ENCODE measurements at regions not wholly inside any gene's neighbourhood (a gene's known extent, or its start where the extent isn't known, plus 50 kb on each side); places are given as distances from the start of the nearest gene placed in this dataset.
"Not testable (repeated sequence)": the region's sequence is repeated elsewhere in the genome, so short reads cannot be mapped to it uniquely, and the experiment has no call there.

DNA sequence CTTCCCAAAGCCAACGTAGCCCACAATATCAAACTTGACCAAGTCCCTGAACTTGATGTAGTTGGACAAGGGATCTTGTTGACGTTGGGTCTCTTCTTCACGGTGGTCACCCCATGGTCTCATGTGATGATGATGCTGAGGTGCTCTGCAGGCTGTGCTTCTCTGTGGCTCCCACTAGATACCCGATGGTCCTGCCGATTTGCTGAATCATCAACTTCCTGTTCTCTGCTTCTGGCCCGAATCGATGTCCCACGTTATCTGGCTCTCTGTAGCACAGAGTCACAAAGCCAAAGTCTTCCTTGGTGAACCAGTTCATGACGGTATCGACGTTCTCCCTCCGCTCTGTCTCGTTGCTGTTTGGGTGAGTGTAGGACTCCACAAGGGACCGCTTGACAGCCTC lies 201.0 kb downstream of the ADRA2C start:
- not testable (repeated sequence) for DNase-seq

DNA sequence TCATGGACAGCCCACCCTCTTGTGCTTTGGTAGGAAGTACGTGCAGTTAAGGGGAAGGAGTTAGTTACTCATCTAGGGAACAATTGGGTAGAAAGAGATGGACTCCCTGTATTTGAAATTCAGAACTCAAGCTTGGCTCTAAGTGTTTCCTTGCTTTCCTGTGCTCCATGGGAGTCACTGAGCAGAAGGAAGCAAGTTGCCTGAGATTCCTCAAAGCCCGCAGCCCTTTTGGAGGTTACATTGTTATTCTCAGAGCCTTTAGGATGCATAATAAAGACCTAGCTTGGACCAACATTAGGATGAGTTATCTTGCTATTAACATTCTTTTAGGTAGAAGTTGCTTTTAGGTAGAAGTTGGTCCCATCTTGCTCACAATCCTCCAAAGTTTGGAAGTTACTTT lies 206.4 kb downstream of the ADRA2C start:
- not testable (repeated sequence) for DNase-seq

DNA sequence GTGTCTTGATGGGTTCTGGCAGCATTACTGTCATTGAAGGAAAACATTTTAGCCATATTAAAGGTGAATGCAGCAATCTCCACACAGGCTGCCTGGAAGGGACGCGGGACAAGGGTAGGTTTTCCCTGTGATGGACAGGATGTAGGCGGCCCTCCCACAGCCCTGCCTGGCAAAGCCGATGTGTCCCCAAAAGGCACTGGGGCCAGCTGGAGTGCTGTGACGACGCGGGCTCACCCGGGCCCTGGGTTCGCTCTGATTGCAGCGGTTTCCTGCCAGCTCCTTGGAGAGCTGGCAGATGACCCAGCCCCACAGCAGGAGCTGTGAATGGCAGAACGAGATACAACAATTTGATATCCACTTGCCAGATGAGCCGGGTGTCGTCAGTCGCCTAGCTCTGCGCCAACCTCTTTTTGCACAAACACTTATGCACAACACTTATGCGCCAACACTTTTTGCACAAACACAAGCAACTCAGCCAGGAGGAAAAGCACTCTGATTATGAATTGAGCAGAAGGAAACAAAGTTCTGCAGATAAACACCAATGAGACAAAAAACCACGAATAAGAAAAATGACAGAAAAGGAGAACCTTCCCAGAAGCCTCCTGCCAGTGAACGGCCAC lies 207.5 kb downstream of the ADRA2C start:
- not testable (repeated sequence) for DNase-seq

DNA sequence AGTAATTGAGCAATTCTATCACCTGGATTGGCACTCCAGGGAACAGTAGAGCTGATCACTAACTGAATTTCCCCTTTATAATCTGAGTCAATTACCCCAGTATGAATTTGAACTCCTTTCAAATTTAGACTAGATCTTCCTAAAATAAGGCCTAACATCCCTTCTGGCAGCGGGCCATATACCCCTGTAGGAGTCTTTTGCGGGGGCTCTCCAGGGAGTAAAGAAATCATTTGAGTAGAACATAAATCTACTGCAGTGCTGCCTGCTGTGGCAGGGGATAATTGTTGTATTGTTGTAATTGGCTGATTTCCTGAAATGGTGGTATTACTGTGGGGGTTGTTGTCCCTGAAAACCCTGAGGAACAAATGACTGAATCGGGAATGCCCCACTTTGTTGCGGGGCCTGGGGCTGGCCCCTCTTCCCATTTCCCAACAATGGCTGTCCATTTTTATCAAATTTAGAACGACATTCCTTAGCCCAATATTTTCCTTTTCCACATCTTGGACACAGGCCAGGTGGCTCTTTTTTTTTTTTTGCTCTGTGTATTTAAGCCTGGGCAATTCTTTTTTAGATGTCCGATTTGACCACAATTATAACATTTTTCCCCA lies 217.4 kb downstream of the ADRA2C start:
- peak; percentile 16 for DNase-seq

DNA sequence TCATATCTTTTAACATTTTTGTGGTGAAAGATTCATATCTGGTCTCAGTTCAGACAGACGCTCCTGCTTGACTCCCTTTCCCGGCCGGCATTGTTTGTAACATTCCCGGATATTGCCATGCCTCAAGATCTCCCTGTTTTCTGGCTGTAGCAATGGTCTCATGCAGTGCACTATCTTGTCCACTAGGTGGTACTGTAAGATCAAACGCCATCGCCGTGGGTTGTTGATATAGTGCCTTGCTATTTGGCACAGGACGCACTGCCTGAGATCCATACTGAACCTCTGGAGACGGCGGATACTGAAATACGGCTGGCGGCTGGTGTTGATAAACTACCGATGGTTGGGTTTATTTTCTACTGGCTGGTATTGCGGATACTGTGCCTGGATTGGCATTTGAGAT lies 218.6 kb downstream of the ADRA2C start:
- not testable (repeated sequence) for DNase-seq

DNA sequence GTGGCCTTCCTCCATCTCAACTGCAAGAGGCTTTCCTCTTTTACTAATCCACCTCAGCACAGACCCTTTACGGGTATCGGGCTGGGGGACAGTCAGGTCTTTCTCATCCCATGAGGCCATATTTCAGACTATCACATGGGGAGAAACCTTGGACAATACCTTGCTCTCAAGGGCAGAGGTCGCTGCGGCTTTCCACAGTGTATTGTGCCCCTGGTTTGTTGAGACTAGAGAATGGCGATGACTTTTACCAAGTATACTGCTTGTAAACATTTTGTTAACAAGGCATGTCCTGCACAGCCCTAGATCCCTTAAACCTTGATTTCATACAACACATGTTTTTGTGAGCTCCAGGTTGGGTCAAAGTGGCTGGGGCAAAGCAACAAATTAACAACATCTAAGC lies 220.2 kb downstream of the ADRA2C start:
- not testable (repeated sequence) for DNase-seq

DNA sequence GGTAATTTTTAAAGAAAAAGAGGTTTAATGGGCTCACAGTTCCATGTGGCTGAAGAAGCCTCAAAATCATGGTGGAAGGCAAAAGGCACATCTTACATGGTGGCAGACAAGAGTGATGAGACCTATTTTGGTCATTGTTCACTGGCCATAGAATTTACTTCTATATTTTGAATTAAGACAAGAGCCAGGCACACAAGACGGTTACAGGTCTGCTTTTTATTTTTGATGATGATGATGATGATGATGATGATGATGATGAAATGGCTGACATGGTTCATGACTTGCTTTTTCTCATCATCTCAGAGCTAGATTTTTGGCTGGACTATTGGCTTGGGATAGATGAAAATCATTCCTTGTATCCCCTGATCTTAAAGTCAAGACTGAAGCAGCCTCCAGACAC lies 229.3 kb downstream of the OTOP1 start:
- DNase-seq: not testable (repeated sequence)

DNA sequence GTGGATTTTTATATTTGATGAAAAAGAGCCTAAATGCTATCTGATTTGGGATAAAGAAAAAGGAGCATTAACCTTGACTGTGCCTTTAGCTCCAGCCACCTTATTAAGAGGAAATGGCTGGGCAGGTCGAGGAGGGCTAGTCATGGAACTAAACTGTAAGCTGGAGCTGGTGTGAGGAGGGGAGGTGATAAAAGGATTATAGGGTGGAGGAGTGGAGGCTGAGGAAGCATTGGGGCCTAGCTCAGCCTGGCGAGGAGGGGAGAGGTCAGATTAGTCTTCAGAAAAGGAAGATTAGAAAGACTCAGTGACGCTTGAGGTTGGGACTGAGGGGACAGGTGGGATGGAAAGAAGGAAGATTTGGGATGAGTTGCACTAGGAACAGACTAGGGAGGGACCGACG lies 222.7 kb downstream of the OTOP1 start:
- DNase-seq: peak; percentile 79

DNA sequence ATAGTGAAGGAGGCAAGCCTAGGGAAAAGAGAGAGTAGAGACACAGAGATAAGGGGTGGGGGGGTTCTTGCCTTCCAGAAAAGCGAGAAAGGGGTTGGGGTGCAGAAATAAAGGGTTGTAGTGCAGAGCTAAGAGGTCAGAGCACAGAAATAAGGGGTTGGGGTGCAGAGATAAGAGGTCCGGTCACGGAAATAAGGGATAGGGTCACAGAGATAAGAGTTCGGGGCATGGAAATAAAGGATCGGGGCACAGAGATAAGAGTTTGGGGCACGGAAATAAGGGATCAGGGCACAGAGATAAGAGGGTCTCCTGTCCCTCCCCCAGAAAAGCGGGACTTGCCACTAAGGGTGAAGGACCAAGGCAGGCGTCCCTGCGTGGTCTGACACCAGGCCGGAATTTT lies 222.0 kb downstream of the OTOP1 start:
- not testable (repeated sequence) for DNase-seq

DNA sequence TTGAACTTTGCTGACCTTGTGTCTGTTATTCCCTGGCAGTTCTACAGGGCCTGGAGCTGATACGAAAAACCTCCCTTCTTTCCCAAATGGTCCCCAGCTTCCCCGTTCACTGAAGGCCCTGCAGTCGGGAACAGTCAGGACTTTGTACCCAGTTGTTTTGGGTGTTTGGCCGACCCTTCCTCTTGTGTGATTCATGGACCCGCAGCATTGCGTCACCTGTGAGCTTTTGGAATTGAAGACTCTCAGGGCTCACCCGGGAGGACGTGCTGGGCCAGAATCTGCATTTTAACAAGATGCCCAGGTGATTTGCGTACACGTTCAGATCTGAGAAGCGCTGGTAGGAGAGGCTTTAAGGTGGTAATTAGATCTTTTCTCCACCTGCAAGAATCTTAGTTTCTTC lies 220.4 kb downstream of the OTOP1 start:
- DNase-seq: not testable (repeated sequence)

DNA sequence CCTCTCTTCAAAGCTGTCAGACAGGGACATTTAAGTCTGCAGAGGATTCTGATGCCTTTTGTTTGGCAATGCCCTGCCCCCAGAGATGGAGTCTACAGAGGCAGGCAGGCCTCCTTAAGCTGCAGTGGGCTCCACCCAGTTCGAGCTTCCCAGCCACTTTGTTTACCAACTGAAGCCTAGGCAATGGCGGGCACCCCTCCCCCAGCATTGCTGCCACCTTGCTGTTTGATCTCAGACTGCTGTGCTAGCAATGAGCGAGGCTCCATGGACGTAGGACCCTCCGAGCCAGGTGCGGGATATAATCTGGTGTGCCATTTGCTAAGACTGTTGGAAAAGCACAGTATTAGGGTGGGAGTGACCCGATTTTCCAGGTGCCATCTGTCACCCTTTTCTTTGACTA lies 207.7 kb downstream of the OTOP1 start:
- DNase-seq: peak; percentile 81

DNA sequence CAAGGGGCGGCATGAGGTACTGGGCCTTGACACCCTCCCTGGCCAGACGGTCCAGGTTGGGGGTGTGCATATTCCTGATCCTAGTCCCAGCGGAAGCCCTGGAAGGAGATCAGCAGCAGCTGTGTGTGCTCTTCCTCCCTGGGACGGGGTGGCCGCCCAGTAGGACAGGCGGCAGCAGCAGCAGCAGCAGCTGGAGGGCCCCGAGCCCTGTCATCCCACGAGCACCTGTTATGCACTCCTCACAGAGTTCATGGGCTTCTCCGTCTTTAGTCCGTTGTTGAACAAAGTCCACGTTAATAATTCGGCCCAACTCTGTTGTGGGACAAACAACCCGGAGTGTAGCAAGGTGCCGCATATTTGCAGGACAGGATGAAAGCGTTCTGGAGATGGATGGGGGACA lies 205.6 kb downstream of the OTOP1 start:
- not testable (repeated sequence) for DNase-seq

DNA sequence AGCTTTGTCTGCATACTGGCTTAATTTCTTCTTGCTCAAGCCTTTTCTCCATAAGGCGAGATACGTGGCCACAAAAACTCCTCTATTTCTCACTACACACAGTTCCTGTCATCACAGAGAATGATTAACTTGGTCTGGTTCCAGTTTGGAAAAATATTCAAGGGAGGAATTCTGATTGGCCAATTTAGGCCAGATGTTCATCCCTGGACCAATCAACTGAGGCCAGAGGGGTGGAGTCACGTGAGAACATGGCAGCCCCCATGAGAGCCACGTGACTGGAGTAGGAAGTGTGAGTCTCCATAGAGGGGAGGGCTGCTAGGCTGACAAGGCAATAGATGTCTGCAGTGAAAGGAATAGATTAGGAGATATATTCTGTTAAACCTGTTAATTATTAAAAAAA lies 200.0 kb downstream of the OTOP1 start:
- DNase-seq: not testable (repeated sequence)

DNA sequence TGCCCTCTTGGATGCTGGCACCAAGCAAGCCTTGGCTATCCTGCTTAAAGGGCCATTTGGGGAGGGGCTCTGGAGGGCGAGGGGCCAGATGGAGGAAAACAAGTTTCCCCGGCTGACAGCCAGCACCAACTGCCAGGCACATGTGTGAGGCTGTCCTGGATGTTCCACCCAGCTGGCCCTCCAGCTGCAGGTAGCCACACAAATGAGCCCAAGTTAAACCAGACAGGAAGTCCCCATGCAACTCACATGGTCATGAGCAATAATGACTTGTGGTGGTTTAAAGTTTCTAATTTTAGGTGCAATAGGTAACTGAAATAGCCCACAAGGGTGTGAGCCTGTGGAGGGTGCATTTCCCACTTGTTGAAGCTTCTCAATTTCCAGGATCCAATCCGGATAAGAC lies 198.0 kb downstream of the OTOP1 start:
- DNase-seq: not testable (repeated sequence)

DNA sequence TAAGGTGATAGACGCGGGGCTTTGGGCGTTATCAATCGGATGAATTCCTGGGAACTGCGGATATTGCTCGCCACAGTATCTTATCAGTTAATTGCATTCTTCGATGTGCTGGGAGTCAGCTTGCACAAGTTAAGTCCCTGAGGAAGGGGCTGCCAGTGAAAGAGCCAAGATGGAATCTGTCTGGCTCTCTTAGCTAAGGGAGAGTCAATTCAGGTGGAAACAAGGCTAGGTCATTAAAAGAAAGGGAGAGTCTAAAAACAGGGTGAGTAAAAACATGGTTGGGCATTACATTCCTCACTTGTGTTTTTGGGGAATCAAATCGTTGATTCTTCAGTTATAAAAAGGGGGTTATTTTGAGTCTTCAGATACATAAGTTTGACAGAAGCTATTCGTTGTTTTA lies 196.2 kb downstream of the OTOP1 start:
- DNase-seq: not testable (repeated sequence)

DNA sequence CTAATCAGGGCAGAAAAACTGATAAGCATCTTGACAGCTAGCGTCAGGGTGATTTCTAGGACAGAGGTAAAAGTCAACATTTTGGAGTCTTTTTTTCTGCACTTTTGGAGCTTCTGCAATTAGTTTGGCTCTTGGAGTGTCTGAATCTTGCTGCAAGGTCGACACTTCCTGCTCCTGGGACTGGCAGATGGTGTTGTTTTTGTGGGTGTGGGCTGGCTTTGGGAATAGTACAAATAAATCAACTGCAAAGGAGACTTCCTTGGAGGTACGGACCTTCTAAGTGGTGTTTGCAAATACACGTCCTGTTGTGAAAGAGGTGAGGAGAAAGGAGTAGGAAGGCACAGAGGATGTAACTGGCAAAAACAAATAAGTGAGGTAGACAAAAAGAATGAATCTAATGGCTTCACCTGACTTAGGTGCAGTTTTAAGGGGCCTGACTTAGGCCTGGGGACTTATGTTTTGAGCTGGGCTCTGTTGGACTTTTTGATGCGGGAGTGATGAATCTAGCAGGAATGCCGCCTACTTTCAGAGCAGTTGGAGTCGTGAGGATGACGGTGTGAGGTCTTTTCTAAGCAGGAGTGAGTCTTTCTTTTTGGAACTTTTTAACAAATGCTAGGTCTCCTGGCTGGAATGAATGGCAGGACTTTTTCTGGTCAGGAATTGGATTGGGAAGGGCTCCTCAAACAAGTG lies 195.1 kb downstream of the OTOP1 start:
- DNase-seq: not testable (repeated sequence)

DNA sequence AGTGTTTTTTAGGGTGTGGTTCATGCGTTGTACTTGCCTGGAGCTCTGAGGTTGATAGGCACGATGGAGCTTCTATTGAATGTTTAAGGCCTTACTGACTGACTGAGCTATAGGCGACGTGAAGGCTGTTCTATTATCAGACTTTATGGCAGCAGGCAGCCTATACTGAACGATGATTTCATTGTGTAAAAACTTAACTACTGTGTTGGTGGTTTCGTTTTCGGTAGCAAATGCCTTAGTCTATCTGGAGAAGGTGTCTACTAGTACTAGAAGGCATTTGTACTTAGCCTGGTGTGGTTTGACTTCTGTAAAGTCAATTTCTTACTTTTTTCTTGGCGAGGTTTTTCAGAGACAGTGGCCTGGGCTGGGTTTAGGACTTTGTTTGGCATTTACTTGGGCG lies 194.4 kb downstream of the OTOP1 start:
- DNase-seq: not testable (repeated sequence)

DNA sequence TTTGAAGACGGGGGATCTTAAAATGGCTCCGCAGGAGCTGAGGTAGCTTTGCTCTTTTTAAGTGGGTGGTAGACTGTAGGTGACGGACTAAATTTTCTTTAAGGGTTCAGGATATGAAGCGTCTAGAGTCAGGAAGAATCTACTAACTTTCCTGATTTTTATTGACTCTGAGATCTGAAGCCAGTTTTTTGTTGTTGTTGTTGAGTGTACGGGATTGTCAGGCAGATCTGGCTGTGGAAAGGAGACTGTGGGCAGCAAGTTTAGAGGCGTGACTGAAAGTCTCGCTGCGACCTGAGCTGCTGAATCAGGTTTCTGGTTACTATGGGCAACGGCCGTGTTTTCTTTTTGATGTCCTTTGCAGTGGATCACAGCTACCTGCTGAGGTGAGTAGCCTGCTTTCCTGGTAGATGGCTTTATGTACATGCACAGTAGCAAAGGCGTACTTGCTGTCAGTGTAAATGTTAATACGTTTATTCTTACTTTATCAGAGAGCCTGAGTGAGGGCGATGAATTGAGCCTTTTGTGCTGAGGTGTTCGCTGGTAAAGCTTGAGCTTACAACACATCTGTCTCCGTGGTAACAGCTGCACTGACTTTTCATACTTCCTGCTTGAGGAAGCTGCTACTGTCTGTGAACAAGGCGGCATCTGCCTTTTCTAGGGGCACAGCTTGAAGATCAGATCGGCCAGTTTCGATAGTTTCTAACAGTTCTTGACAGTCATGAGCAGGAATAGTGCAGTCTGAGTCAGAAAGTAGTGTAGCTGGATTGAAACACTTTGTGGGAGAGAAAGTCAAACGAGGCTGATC lies 193.7 kb downstream of the OTOP1 start:
- DNase-seq: not testable (repeated sequence)

DNA sequence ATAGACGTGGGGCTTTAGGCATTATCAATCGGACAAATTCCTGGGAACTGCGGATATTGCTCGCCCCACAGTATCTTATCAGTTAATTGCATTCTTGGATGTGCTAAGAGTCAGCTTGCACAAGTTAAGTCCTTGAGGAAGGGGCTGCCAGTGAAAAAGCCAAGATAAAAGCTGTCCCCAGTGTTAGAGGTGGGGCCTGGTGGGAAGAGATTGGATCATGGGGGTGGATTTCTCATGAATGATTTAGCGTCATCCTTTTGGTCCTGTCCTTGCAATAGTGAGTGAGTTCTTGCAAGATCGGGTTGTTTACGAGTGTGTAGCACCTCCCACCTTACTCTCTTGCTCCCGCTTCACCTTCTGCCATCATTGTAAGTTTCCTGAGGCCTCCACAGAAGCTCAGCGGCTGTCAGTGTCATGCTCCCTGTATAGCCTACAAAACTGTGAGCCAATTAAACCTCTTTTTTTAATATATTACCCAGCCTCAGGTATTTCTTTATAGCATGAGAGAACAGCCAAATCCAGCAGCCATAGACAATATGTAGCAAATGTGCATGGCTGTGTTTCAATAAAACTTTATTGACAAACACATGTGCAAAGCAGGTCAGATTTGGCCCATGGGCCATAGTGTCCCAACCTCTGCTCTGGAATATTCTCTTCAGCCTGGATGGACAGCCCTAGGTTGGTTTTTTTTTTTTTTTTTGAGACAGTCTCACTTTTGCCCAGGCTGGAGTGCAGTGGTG lies 189.2 kb downstream of the OTOP1 start:
- DNase-seq: not testable (repeated sequence)

DNA sequence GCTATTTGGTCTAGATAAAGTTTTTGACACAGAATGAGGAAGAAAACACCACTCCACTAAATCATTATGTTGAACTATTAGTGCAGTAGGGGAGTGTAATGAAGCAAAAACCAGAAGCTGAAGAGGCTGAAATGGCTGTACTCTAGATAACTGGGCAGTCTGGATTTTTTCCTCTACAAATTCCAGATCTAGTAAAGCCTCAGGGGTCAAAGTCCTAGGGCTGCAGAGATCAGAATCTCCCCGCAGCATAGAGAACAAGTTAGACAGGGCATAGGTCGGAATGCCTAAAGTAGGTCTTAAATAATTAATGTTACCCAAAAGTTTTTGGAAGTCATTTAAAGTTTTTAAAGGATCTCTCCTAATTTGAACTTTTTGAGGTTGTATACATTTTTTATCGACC lies 180.9 kb downstream of the OTOP1 start:
- not testable (repeated sequence) for DNase-seq

DNA sequence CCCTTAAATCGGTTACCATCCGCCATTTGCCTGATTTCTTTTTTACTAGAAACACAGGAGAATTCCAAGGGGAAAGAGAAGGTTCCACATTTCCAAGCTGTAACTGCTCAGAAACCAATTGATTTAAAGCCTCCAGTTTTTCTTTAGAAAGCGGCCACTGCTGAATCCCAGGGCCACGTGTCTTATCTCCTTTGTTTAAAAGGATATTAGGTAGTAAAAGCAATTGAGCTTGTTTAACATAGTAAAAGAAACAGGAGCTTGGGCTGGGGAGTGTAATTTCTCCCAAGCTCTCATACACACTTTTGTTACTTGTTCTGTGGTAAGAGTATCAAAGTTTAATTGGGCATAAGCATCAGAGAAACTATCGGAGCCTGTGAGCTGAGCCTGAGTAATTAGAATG lies 180.0 kb downstream of the OTOP1 start:
- DNase-seq: not testable (repeated sequence)

DNA sequence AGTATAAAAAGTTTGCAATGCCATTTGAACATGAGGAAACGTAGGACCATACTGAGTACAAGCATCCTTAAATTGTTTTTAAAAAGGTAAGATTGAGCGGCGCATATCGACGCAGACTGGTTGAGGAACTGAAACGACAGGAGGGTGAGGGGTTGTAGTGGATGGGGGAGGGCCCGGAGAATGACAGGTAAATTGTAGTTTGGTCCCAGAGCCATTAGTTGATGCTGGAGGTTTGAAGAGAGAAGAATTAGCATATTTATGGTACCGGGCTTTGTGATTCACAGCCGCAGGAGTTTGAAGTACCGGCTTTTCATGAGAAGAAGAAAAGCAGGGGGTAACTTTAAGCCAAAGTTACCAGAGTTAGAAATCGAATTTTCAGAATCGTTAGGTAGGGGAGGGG lies 179.5 kb downstream of the OTOP1 start:
- DNase-seq: not testable (repeated sequence)

DNA sequence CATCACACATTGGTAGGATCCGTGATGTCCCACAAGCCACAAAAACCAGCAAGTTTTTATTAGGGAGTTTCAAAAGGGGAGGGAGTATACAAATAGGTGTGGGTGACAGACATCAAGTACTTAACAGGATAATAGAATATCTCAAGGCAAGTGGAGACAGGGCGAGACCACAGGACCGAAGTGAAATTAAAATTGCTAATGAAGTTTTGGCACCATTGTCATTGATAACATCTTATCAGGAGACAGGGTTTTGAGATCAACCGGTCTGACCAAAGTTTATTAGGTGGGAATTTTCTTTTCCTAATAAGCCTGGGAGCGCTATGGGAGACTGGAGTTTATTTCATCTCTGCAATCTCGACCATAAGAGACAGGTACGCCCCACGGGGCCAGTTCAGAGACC lies 178.5 kb downstream of the OTOP1 start:
- DNase-seq: not testable (repeated sequence)

All from NCI-H82 (cell line).